ENCODE measurements at regions not wholly inside any gene's neighbourhood (a gene's known extent, or its start where the extent isn't known, plus 50 kb on each side); places are given as distances from the start of the nearest gene placed in this dataset.

DNA sequence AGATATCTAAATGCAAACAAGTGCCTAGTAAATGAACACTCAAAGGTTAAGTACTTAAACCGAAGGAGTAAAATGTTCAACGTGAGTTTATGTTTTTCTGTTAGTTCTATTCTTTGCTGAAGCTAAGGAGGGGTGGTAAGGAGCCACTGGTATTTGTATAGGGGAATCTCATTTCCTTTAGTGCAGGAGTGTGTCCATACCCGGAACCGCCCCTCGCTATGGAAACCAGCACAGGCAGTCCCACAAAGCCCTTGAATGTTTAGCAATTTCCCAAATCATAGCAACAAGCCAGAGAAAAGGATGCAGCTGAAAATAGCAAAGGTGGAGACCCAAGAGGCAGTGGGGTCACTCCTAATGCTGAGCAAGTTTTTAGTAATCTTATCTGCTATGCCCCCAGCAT is 78.8 kb upstream of the STK32A start:
- intact Hi-C loops (cut with micrococcal nuclease) = no loop called here
- RAD21 ChIA-PET (ENCODE audit: low non-redundant PET in 1 of 2, low total read pairs in 2 of 2, uncharacterized antibody in 2 of 2, unreplicated experiment in 2 of 2) = no interaction called here
- no peak for ATAC-seq

More for the DNA sequence above, 78.8 kb upstream of the STK32A start:
- Histone ChIP-seq H3K4me3 (replicated peaks in 1 of 2; ENCODE audit: low read depth in 1 of 2, low read length in 2 of 2) (no peak overlapping the region), H3K4me2 (ENCODE audit: low read length) (no peak overlapping the region), H3K9me2 (ENCODE audit: insufficient read depth) (no peaks in the 10 kb centered on the region), H2AFZ (ENCODE audit: low read depth, low read length, poor library complexity, severe bottlenecking) (no peak overlapping the region), H3K36me3 (ENCODE audit: control insufficient read depth in 1 of 2, insufficient read depth in 2 of 2, low read length in 2 of 2) (no peaks in the 10 kb centered on the region), H3K9ac (ENCODE audit: low read length) (no peak overlapping the region), H3K79me2 (ENCODE audit: insufficient read depth, low read length) (no peaks in the 10 kb centered on the region), H3K4me1 (ENCODE audit: control insufficient read depth in 1 of 2, insufficient read depth in 2 of 2, low read length in 2 of 2) (no peaks in the 10 kb centered on the region), H3K9me3 (ENCODE audit: control insufficient read depth in 1 of 2, insufficient read depth in 1 of 2, low read depth in 1 of 2, low read length in 2 of 2) (no peaks in the 10 kb centered on the region), H3K27ac (ENCODE audit: low read depth, low read length) (no peak overlapping the region), H4K20me1 (ENCODE audit: insufficient read depth) (no peaks in the 10 kb centered on the region), H3K27me3 (ENCODE audit: insufficient read depth, low read length) (no peaks in the 10 kb centered on the region; the same call in 1 of the 2 replicates)
- CTCF ChIA-PET = no interaction called here
- no TSS peak for BruUV-seq (replicated peaks)
- TF ChIP-seq EZH2phosphoT487 (IDR thresholded peaks at IDR 0.05; ENCODE audit: borderline replicate concordance) (no peak), POLR2AphosphoS5 (IDR thresholded peaks at IDR 0.05; ENCODE audit: low read depth, low read length) (no peak), REST (IDR thresholded peaks at IDR 0.05; ENCODE audit: low read depth) (no peak), ZNF274 (IDR thresholded peaks at IDR 0.05; ENCODE audit: low read depth, low read length) (no peak), EGR1 (IDR thresholded peaks at IDR 0.05; ENCODE audit: low read depth) (no peak), SRF (IDR thresholded peaks at IDR 0.05; ENCODE audit: low read depth) (no peak), MAX (IDR thresholded peaks at IDR 0.05) (no peak), POLR2A (IDR thresholded peaks at IDR 0.05; ENCODE audit: borderline replicate concordance, extremely low read depth, insufficient read depth, insufficient read length) (no peak), FOSL1 (IDR thresholded peaks at IDR 0.05; ENCODE audit: low read depth) (no peak), ZBTB33 (IDR thresholded peaks at IDR 0.05; ENCODE audit: extremely low read depth, insufficient replicate concordance, low read length) (no peak), ELF1 (IDR thresholded peaks at IDR 0.05; ENCODE audit: borderline replicate concordance, low read depth) (no peak), SIN3A (IDR thresholded peaks at IDR 0.05; ENCODE audit: low read depth) (no peak), EZH2 (IDR thresholded peaks at IDR 0.05) (no peak), ATF3 (IDR thresholded peaks at IDR 0.05) (no peak), CEBPB (IDR thresholded peaks at IDR 0.05; ENCODE audit: low read depth) (no peak), ZFX (IDR thresholded peaks at IDR 0.05) (no peak), YY1 (IDR thresholded peaks at IDR 0.05; ENCODE audit: extremely low read depth, insufficient replicate concordance, low read depth, low read length) (no peak), RAD21 (IDR thresholded peaks at IDR 0.05; ENCODE audit: low read depth) (no peak)
- TF ChIP-seq, protein P1, sequence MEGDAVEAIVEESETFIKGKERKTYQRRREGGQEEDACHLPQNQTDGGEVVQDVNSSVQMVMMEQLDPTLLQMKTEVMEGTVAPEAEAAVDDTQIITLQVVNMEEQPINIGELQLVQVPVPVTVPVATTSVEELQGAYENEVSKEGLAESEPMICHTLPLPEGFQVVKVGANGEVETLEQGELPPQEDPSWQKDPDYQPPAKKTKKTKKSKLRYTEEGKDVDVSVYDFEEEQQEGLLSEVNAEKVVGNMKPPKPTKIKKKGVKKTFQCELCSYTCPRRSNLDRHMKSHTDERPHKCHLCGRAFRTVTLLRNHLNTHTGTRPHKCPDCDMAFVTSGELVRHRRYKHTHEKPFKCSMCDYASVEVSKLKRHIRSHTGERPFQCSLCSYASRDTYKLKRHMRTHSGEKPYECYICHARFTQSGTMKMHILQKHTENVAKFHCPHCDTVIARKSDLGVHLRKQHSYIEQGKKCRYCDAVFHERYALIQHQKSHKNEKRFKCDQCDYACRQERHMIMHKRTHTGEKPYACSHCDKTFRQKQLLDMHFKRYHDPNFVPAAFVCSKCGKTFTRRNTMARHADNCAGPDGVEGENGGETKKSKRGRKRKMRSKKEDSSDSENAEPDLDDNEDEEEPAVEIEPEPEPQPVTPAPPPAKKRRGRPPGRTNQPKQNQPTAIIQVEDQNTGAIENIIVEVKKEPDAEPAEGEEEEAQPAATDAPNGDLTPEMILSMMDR (IDR thresholded peaks at IDR 0.05 in 2 of 3, conservative IDR thresholded peaks at IDR 0.05 in 1 of 3; ENCODE audit: borderline replicate concordance in 1 of 3, insufficient read depth in 1 of 3, low read depth in 2 of 3, low read length in 2 of 3) = no peak
- DNase-seq (ENCODE audit: low read depth, low spot score) = no peak
- POLR2A ChIA-PET = no interaction called here
